Naive thymus-derived CD4-positive, alpha-beta T cell (primary cell): ENCODE measurements at regions not wholly inside any gene's neighbourhood (a gene's known extent, or its start where the extent isn't known, plus 50 kb on each side); places are given as distances from the start of the nearest gene placed in this dataset.

Source experiments
- ATAC-seq: fragments of 150-1000 bp; cut with Tn5 transposase; 2 replicates; pipeline ENCODE4 v1.10.0; 2021; ENCODE audit warnings: mild to moderate bottlenecking, moderate library complexity
- CTCF ChIA-PET: fragments of 350-600 bp; sonication (Branson Sonifier 250); formaldehyde crosslinking; loops from one replicate; lab custom pipeline; 2021; ENCODE audit warnings: antibody characterized with exemption; lab: Charles Lee
- POLR2A ChIA-PET: fragments of 350-600 bp; sonication (Branson Sonifier 250); formaldehyde crosslinking; loops from one replicate; lab custom pipeline; 2021; ENCODE audit warnings: antibody characterized with exemption, inconsistent platforms; lab: Charles Lee
- DNase-seq, 9 donors: peaks; one replicate each; pipeline versions ENCODE4 v3.0.0 to v3.0.0-alpha.2; 2020 to 2022; ENCODE audit warnings: mixed read lengths in 1 of 9
- H3K27ac ChIP-seq: one replicate; pipeline ENCODE4 v1.7.0; 2013; ENCODE audit warnings: mild to moderate bottlenecking, low read depth, low read length, moderate library complexity
- H3K27me3 ChIP-seq, 2 donors: one replicate each; pipeline ENCODE4 v1.7.0; 2013; ENCODE audit warnings: low read length in 2 of 2, mild to moderate bottlenecking in 2 of 2, moderate library complexity in 2 of 2; ENCODE audit not compliant: control insufficient read depth in 2 of 2, insufficient read depth in 2 of 2
- H3K36me3 ChIP-seq, 3 experiments: 1 replicate in 2 of 3; 2 replicates in 1 of 3; pipeline ENCODE4 v1.7.0; 2013; ENCODE audit warnings: low read length in 3 of 3, mild to moderate bottlenecking in 3 of 3, moderate library complexity in 1 of 3; ENCODE audit not compliant: insufficient read depth in 3 of 3, control insufficient read depth in 2 of 3
- H3K4me1 ChIP-seq, 2 donors: one replicate each; pipeline ENCODE4 v1.7.0; 2013; ENCODE audit warnings: low read length in 2 of 2, mild to moderate bottlenecking in 2 of 2, moderate library complexity in 1 of 2; ENCODE audit not compliant: control insufficient read depth in 2 of 2, insufficient read depth in 2 of 2
- H3K4me3 ChIP-seq: 2 replicates; pipeline ENCODE4 v1.7.0; 2013; ENCODE audit warnings: mild to moderate bottlenecking, low read length
- H3K9me3 ChIP-seq, 3 experiments: 1 replicate in 2 of 3; 2 replicates in 1 of 3; pipeline ENCODE4 v1.7.0; 2013; ENCODE audit warnings: low read length in 3 of 3; ENCODE audit not compliant: control insufficient read depth in 2 of 3
- H3K27ac Mint-ChIP-seq, 9 donors: one replicate each; pipeline ENCODE4 v1.8.0; 2020 to 2022; ENCODE audit warnings: mixed read lengths in 9 of 9, mild to moderate bottlenecking in 8 of 9, moderate library complexity in 5 of 9, inconsistent platforms in 2 of 9
- H3K27me3 Mint-ChIP-seq, 5 donors: one replicate each; pipeline ENCODE4 v1.8.0; 2021 to 2022; ENCODE audit warnings: mixed read lengths in 5 of 5, mild to moderate bottlenecking in 1 of 5
- H3K36me3 Mint-ChIP-seq, 5 donors: one replicate each; pipeline ENCODE4 v1.8.0; 2020 to 2022; ENCODE audit warnings: mixed read lengths in 5 of 5, mild to moderate bottlenecking in 3 of 5, inconsistent platforms in 1 of 5
- H3K4me1 Mint-ChIP-seq, 7 donors: one replicate each; pipeline ENCODE4 v1.8.0; 2020 to 2022; ENCODE audit warnings: mixed read lengths in 7 of 7, mild to moderate bottlenecking in 3 of 7, inconsistent platforms in 1 of 7
- H3K4me3 Mint-ChIP-seq, 10 donors: one replicate each; pipeline ENCODE4 v1.8.0; 2020 to 2022; ENCODE audit warnings: mild to moderate bottlenecking in 10 of 10, mixed read lengths in 10 of 10, moderate library complexity in 6 of 10, inconsistent platforms in 2 of 10
- H3K9me3 Mint-ChIP-seq, 11 donors: one replicate each; pipeline ENCODE4 v1.8.0; 2020 to 2022; ENCODE audit warnings: mixed read lengths in 11 of 11, mild to moderate bottlenecking in 4 of 11, inconsistent platforms in 1 of 11, moderate library complexity in 1 of 11
- intact Hi-C, 2 donors: fragments of 100-400 bp; cut with micrococcal nuclease; formaldehyde crosslinking; loops; one replicate each; pipeline ENCODE4 v1.15.1; 2023

DNA sequence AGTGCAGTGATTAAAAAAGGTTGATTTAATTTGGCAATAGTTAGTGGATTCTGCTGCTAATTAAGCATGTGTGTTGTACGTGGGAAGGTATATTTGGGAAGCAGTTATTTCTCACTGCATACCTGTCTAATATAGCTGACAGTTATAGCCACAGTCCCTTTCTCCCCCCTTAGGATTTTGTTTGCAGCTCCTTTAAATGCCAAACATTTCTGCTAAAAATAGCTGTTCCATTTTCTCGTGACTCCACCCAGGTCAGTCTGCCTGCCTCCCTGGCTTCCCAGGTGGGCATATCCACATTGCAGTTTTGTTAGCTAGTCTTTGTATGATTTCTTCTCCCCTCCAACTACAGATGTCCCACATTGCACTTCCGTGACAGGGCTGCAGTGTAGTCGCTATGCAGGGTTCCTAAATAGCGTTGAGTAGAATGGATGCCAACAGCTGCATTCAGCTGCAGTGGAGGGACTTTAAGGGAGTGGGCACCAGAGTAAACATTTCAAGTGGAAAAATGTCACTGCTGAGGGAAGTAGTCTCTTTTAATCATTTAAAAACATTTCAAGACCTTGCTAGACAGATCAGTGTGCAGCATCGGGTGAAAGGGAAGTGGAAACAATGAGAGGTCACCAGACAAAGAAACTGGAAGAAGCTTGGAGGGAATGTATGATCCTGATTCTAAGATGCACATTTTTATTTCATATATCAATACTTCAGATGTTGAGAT lies 326.3 kb downstream of the RAPGEF2 start:
- Histone ChIP-seq H3K27me3 (no peaks in the 10 kb centered on the region), H3K27ac (no peak overlapping the region), H3K36me3 (no peaks in the 10 kb centered on the region), H3K4me1 (no peaks in the 10 kb centered on the region), H3K4me3 (no peak overlapping the region), H3K9me3 (no peaks in the 10 kb centered on the region)
- Mint-ChIP-seq H3K4me3 (no peak overlapping the region), H3K27ac (no peak overlapping the region), H3K27me3 (peaks cover 0 to 12% (median 10%) of the 10 kb centered on the region in 5 donors), H3K9me3 (peaks cover 0 to 3% (median 0%) of the 10 kb centered on the region in 11 donors), H3K4me1 (peaks cover 0 to 4% (median 0%) of the 10 kb centered on the region in 7 donors), H3K36me3 (no peaks in the 10 kb centered on the region)
- POLR2A ChIA-PET: no interaction called here
- CTCF ChIA-PET: no interaction called here
- ATAC-seq (no peak), DNase-seq (no peak)
- intact Hi-C loops: no loop called here

DNA sequence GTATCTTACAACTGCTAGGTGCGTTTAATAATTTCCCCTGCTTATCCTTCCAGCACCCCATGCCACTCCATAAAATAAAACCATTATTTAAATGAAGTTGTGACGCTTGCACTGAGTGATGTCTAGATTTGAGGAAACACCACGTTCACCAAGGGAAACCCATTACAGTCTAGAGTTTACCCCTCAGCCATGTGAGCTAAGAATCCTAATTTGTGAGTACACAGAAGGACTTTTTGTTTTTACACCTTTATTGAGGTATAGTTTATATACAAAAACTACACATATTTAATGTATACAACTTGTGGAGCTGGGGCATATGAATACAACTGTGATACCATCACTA lies 326.8 kb downstream of the RAPGEF2 start:
- Mint-ChIP-seq H3K9me3 (peaks cover 0 to 3% (median 0%) of the 10 kb centered on the region in 11 donors), H3K4me3 (no peak overlapping the region), H3K36me3 (no peaks in the 10 kb centered on the region), H3K4me1 (peaks cover 0 to 5% (median 0%) of the 10 kb centered on the region in 7 donors), H3K27me3 (peaks cover 0 to 14% (median 10%) of the 10 kb centered on the region in 5 donors), H3K27ac (no peak overlapping the region)
- no peaks in the 10 kb centered on the region for H3K36me3 ChIP-seq
- H3K9me3 ChIP-seq: no peaks in the 10 kb centered on the region
- H3K27ac ChIP-seq: no peak overlapping the region
- ChIA-PET CTCF (no interaction called here), POLR2A (no interaction called here)
- ATAC-seq: no peak
- no peak overlapping the region for H3K4me3 ChIP-seq
- no peaks in the 10 kb centered on the region for H3K27me3 ChIP-seq
- H3K4me1 ChIP-seq: no peaks in the 10 kb centered on the region
- DNase-seq: no peak
- intact Hi-C loops: no loop called here

DNA sequence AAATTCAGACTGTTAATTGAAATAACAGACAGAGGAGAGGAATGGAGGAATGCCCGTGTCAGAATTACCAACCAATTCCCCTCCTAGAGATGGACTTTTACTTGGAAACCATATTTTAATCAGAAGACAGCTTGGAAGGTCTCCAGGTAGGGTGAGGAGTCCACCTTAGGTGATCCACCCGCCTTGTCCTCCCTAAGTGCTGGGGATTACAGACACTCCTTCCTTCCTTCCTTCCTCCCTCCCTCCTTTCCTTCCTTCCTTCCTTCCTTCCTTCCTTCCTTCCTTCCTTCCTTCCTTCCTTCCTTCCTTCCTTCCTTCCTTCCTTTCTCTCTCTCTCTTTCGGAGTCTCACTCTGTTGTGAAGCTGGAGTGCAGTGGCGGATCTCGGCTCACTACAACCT lies 328.0 kb downstream of the RAPGEF2 start:
- Histone ChIP-seq H3K9me3 (no peaks in the 10 kb centered on the region), H3K36me3 (no peaks in the 10 kb centered on the region), H3K27ac (no peak overlapping the region), H3K4me1 (no peaks in the 10 kb centered on the region), H3K27me3 (no peaks in the 10 kb centered on the region), H3K4me3 (no peak overlapping the region)
- DNase-seq: no peak
- no peak overlapping the region for H3K27ac Mint-ChIP-seq
- no peak for ATAC-seq
- ChIA-PET CTCF (no interaction called here), POLR2A (no interaction called here)
- H3K9me3 Mint-ChIP-seq: peaks cover 0 to 3% (median 0%) of the 10 kb centered on the region in 11 donors
- no peak overlapping the region for H3K4me3 Mint-ChIP-seq
- intact Hi-C loops: no loop called here
- H3K27me3 Mint-ChIP-seq: peaks cover 0 to 14% (median 10%) of the 10 kb centered on the region in 5 donors
- peaks cover 0 to 11% (median 0%) of the 10 kb centered on the region in 7 donors for H3K4me1 Mint-ChIP-seq
- no peaks in the 10 kb centered on the region for H3K36me3 Mint-ChIP-seq

DNA sequence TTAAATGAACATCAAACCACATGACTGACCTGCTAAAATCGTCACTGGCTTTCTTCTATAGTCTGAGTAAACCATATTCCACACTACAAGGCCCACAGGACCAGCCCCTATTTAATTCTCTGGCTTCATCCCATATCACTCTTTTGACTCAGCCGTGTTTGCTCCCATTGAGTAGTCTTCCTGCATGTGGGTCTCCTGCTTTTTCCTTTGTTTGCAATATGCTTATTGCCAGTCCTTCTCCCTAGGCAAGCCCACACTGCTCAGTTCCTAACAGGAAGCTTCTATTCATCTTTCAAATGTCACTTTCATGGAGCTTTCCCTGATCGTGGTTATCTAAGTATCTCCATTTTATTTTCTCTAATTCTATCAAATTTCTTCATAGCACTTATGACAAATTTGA lies 329.6 kb downstream of the RAPGEF2 start:
- no peak overlapping the region for H3K4me3 Mint-ChIP-seq

DNA sequence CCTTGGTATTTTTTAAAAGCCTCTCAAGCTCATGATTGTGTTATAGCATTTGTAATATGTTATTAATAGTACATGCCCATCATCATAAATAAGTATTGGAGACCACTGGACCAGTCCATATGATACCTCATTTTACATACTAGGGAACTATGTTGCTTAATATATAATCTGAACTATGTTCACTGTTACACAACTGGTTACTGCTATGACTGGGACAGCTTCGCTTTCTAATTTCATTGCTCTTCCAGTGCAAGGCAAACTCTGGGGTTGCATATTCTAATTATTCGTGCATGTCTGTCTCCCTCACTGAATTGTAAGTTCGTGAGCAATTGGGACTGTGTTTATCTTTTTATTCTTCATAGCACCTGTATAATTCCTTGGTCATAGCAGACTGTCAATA lies 330.5 kb downstream of the RAPGEF2 start:
- H3K36me3 ChIP-seq: no peaks in the 10 kb centered on the region
- H3K4me3 ChIP-seq: no peak overlapping the region
- H3K27me3 Mint-ChIP-seq: peaks cover 0 to 12% (median 10%) of the 10 kb centered on the region in 5 donors
- no peak overlapping the region for H3K27ac ChIP-seq
- ATAC-seq: no peak
- H3K36me3 Mint-ChIP-seq: no peaks in the 10 kb centered on the region
- intact Hi-C loops: no loop called here
- H3K4me1 ChIP-seq: no peaks in the 10 kb centered on the region
- DNase-seq: no peak
- no peak overlapping the region for H3K4me3 Mint-ChIP-seq
- no peaks in the 10 kb centered on the region for H3K27me3 ChIP-seq
- CTCF ChIA-PET: no interaction called here
- H3K27ac Mint-ChIP-seq: no peak overlapping the region
- POLR2A ChIA-PET: no interaction called here
- H3K9me3 Mint-ChIP-seq: peaks cover 0 to 3% (median 0%) of the 10 kb centered on the region in 11 donors
- peaks cover 0 to 13% (median 0%) of the 10 kb centered on the region in 7 donors for H3K4me1 Mint-ChIP-seq
- H3K9me3 ChIP-seq: no peaks in the 10 kb centered on the region

More for the DNA sequence above, 329.6 kb downstream of the RAPGEF2 start:
- H3K4me1 ChIP-seq: no peaks in the 10 kb centered on the region
- CTCF ChIA-PET: no interaction called here
- no peaks in the 10 kb centered on the region for H3K36me3 ChIP-seq
- Mint-ChIP-seq H3K36me3 (no peaks in the 10 kb centered on the region), H3K27ac (no peak overlapping the region), H3K9me3 (peaks cover 0 to 3% (median 0%) of the 10 kb centered on the region in 11 donors), H3K27me3 (peaks cover 0 to 14% (median 10%) of the 10 kb centered on the region in 5 donors), H3K4me1 (peaks cover 0 to 13% (median 0%) of the 10 kb centered on the region in 7 donors)
- no peak overlapping the region for H3K4me3 ChIP-seq
- no peaks in the 10 kb centered on the region for H3K9me3 ChIP-seq
- H3K27me3 ChIP-seq: no peaks in the 10 kb centered on the region
- no peak overlapping the region for H3K27ac ChIP-seq
- ATAC-seq: no peak
- POLR2A ChIA-PET: no interaction called here
- intact Hi-C loops: no loop called here
- no peak for DNase-seq

DNA sequence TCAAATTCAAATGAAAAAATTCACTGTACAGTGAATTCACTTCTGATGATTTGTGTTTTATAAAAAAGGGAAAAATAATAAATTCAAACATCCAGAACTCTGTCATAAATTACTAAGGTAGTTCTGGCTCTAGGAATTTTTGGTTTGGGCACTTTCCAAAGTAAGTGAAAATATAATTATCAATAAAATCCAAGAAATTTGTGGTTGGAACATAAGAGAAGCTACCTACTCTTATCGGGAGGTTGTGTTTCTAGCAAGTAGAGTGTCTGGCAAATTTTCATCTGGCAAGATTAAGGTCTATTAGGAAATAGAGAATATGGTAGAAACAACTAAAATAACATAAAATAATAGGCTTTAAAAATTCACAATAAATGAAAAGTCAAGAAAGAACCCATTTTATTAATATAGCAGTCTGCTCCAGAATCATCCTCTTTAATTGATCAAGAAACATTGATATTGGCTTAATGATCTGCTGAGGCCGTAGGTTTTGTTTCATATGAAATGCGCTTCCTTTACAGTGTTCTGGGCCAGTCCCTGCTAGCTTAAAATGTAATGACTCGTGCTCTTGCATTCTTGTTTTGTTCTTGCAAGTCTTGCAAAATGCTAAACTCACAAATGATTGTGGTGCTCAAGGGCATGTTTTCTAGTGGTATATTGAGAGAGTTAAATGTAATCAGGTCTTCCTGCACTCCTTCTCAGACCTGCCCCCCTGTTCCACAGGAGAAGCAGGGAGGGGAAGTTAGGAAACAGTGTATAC lies 331.4 kb downstream of the RAPGEF2 start:
- no peaks in the 10 kb centered on the region for H3K4me1 ChIP-seq
- Mint-ChIP-seq H3K27ac (no peak overlapping the region), H3K36me3 (no peaks in the 10 kb centered on the region), H3K27me3 (peaks cover 0 to 12% (median 11%) of the 10 kb centered on the region in 5 donors), H3K4me3 (no peak overlapping the region), H3K9me3 (peaks cover 0 to 3% (median 0%) of the 10 kb centered on the region in 11 donors), H3K4me1 (peaks cover 0 to 13% (median 0%) of the 10 kb centered on the region in 7 donors)
- H3K27ac ChIP-seq: no peak overlapping the region
- H3K4me3 ChIP-seq: no peak overlapping the region
- no peaks in the 10 kb centered on the region for H3K9me3 ChIP-seq
- intact Hi-C loops: no loop called here
- no peaks in the 10 kb centered on the region for H3K36me3 ChIP-seq
- DNase-seq (no peak), ATAC-seq (no peak)
- H3K27me3 ChIP-seq: no peaks in the 10 kb centered on the region
- ChIA-PET CTCF (no interaction called here), POLR2A (no interaction called here)
